B cell (primary cell): ENCODE measurements at regions not wholly inside any gene's neighbourhood (a gene's known extent, or its start where the extent isn't known, plus 50 kb on each side); places are given as distances from the start of the nearest gene placed in this dataset.

ENCODE experiments used
- ATAC-seq: fragments of 200-7000 bp; cut with Tn5 transposase; one replicate; pipeline ENCODE4 v1.10.0; 2021; ENCODE audit warnings: low read depth, mild to moderate bottlenecking, moderate number of reproducible peaks, moderate library complexity
- CTCF ChIA-PET: fragments of 350-600 bp; sonication (Branson Sonifier 250); formaldehyde crosslinking; loops from one replicate; lab custom pipeline; 2021; ENCODE audit warnings: antibody characterized with exemption, inconsistent platforms; lab: Charles Lee
- POLR2A ChIA-PET: fragments of 350-600 bp; sonication (Branson Sonifier 250); formaldehyde crosslinking; loops from one replicate; lab custom pipeline; 2021; ENCODE audit warnings: antibody characterized with exemption; lab: Charles Lee
- DNase-seq: peaks from one replicate; pipeline ENCODE4 v3.0.0; 2013
- H2AFZ ChIP-seq: 2 replicates; pipeline ENCODE4 v1.6.1; 2012; ENCODE audit warnings: mild to moderate bottlenecking, low read depth, low read length; ENCODE audit not compliant: insufficient read depth, poor library complexity, severe bottlenecking
- H3K27ac ChIP-seq, 2 donors: 1 replicate in 1 of 2; 2 replicates in 1 of 2; pipeline ENCODE4 v1.5.1; 2012 to 2013; ENCODE audit warnings: low read length in 2 of 2, mild to moderate bottlenecking in 2 of 2, moderate library complexity in 1 of 2
- H3K27me3 ChIP-seq, 4 experiments: fragments of 200-600 bp in 1 of 4; sonication (generic) in 1 of 4; replicated peaks in 1 of 4; 1 replicate in 2 of 4; 2 replicates in 2 of 4; pipeline versions ENCODE4 v1.6.1 to v1.7.0; 2013 to 2016; ENCODE audit warnings: low read length in 3 of 4, mild to moderate bottlenecking in 2 of 4, mixed read lengths in 1 of 4, moderate library complexity in 1 of 4; ENCODE audit not compliant: insufficient read depth in 4 of 4, control insufficient read depth in 3 of 4; ENCODE audit errors: control extremely low read depth in 1 of 4
- H3K36me3 ChIP-seq, 2 experiments: replicated peaks in 1 of 2; 1 replicate in 1 of 2; 2 replicates in 1 of 2; pipeline versions ENCODE4 v1.6.1 to v1.7.1; 2013; ENCODE audit warnings: low read length in 1 of 2; ENCODE audit not compliant: insufficient read depth in 2 of 2, control insufficient read depth in 1 of 2; ENCODE audit errors: control extremely low read depth in 1 of 2, extremely low read depth in 1 of 2
- H3K4me1 ChIP-seq, 2 donors: fragments of 200-600 bp in 1 of 2; sonication (generic) in 1 of 2; 1 replicate in 1 of 2; 2 replicates in 1 of 2; pipeline versions ENCODE4 v1.5.1 to v1.6.1; 2013 to 2017; ENCODE audit warnings: low read length in 2 of 2; ENCODE audit not compliant: control insufficient read depth in 2 of 2, insufficient read depth in 2 of 2
- H3K4me2 ChIP-seq: replicated peaks from 2 replicates; pipeline ENCODE3; 2012; ENCODE audit warnings: mild to moderate bottlenecking, low read depth, low read length; ENCODE audit not compliant: poor library complexity, severe bottlenecking
- H3K4me3 ChIP-seq, 5 experiments: fragments of 200-600 bp in 1 of 5; sonication (generic) in 1 of 5; 1 replicate in 3 of 5; 2 replicates in 2 of 5; pipeline versions ENCODE4 v1.5.1 to v1.7.0; 2011 to 2016; ENCODE audit warnings: low read length in 4 of 5, mild to moderate bottlenecking in 4 of 5, low read depth in 2 of 5, control low read depth in 1 of 5, moderate library complexity in 1 of 5; ENCODE audit not compliant: insufficient read depth in 1 of 5; ENCODE audit errors: control extremely low read depth in 1 of 5, extremely low read depth in 1 of 5
- H3K79me2 ChIP-seq: fragments of 200-600 bp; sonication (generic); one replicate; pipeline ENCODE4 v1.6.0; 2016; ENCODE audit warnings: low read length; ENCODE audit not compliant: control insufficient read depth, insufficient read depth
- H3K9ac ChIP-seq: fragments of 200-600 bp; sonication (generic); 2 replicates; pipeline ENCODE4 v1.6.1; 2017; ENCODE audit warnings: mild to moderate bottlenecking, low read length, moderate library complexity
- H3K9me3 ChIP-seq, 3 donors: one replicate each; pipeline versions ENCODE4 v1.6.1 to v1.7.1; 2013; ENCODE audit warnings: low read length in 2 of 3; ENCODE audit not compliant: control insufficient read depth in 2 of 3, insufficient read depth in 1 of 3; ENCODE audit errors: control extremely low read depth in 1 of 3
- H4K20me1 ChIP-seq: 2 replicates; pipeline ENCODE4 v1.6.0; 2012; ENCODE audit warnings: mild to moderate bottlenecking, low read length; ENCODE audit not compliant: insufficient read depth, control insufficient read depth, poor library complexity, severe bottlenecking
- H3K27ac Mint-ChIP-seq: one replicate; pipeline ENCODE4 v1.8.0; 2021; ENCODE audit warnings: mixed read lengths
- H3K27me3 Mint-ChIP-seq: one replicate; pipeline ENCODE4 v1.8.0; 2021; ENCODE audit warnings: mixed read lengths
- H3K4me1 Mint-ChIP-seq: one replicate; pipeline ENCODE4 v1.8.0; 2021; ENCODE audit warnings: mixed read lengths
- H3K4me3 Mint-ChIP-seq: one replicate; pipeline ENCODE4 v1.8.0; 2021; ENCODE audit warnings: mixed read lengths
- H3K9me3 Mint-ChIP-seq: one replicate; pipeline ENCODE4 v1.8.0; 2022; ENCODE audit warnings: mixed read lengths; ENCODE audit not compliant: insufficient read depth
- EZH2 ChIP-seq: IDR thresholded peaks from 2 replicates; pipeline ENCODE4 v1.6.1; 2012; ENCODE audit warnings: borderline replicate concordance, low read depth, mild to moderate bottlenecking, moderate library complexity, low read length; ENCODE audit not compliant: insufficient read depth, poor library complexity, severe bottlenecking
- WGBS: methylation state at CpG from one replicate; pipeline ENCODE4 v1.1.5; 2013; ENCODE audit warnings: missing lambda C conversion rate; ENCODE audit not compliant: insufficient coverage; 5-methylcytosine and 5-hydroxymethylcytosine counted together
- intact Hi-C: fragments of 100-400 bp; cut with micrococcal nuclease; formaldehyde crosslinking; loops from one replicate; pipeline ENCODE4 v1.10.0; 2022
- TF ChIP-seq, protein P1 (sequence below): fragments of 200-600 bp; IDR thresholded peaks from one replicate; pipeline ENCODE4 v1.8.0; 2022; ENCODE audit warnings: antibody characterized with exemption, mild to moderate bottlenecking

DNA sequence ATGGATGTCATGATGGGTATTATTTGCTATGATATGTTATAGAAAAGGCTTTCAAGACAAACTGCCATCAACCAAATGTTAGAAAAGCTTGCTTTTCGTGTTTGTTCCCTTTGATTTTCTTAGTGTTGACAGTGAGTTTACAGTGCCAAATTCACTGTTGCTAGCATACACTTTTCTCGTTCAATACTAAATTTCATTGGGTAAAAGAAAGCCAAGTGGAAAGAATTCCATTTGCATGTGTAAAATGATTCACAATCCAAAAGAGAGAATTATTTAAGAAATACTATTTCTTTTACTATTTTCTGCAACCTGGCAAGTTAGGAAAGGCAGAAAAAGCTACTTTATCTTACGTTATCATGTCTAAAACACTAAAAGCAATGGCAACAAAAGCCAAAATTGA, 301.4 kb downstream of the OTOL1 start:
- ChIA-PET CTCF (no interaction called here), POLR2A (no interaction called here)
- Mint-ChIP-seq H3K27ac (no peak overlapping the region), H3K27me3 (no peaks in the 10 kb centered on the region), H3K9me3 (no peaks in the 10 kb centered on the region), H3K4me1 (no peaks in the 10 kb centered on the region), H3K4me3 (no peak overlapping the region)
- ATAC-seq (no peak), DNase-seq (no peak)
- TF ChIP-seq, protein P1, sequence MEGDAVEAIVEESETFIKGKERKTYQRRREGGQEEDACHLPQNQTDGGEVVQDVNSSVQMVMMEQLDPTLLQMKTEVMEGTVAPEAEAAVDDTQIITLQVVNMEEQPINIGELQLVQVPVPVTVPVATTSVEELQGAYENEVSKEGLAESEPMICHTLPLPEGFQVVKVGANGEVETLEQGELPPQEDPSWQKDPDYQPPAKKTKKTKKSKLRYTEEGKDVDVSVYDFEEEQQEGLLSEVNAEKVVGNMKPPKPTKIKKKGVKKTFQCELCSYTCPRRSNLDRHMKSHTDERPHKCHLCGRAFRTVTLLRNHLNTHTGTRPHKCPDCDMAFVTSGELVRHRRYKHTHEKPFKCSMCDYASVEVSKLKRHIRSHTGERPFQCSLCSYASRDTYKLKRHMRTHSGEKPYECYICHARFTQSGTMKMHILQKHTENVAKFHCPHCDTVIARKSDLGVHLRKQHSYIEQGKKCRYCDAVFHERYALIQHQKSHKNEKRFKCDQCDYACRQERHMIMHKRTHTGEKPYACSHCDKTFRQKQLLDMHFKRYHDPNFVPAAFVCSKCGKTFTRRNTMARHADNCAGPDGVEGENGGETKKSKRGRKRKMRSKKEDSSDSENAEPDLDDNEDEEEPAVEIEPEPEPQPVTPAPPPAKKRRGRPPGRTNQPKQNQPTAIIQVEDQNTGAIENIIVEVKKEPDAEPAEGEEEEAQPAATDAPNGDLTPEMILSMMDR, result no peak
- TF ChIP-seq EZH2, result no peak
- H3K27me3 ChIP-seq, result no peaks in the 10 kb centered on the region
- no peaks in the 10 kb centered on the region for H4K20me1 ChIP-seq
- H3K36me3 ChIP-seq, result no peaks in the 10 kb centered on the region
- no peaks in the 10 kb centered on the region for H3K9me3 ChIP-seq
- H3K4me3 ChIP-seq, result no peak overlapping the region
- H3K79me2 ChIP-seq, result no peaks in the 10 kb centered on the region
- H3K4me2 ChIP-seq, result no peak overlapping the region
- H3K4me1 ChIP-seq, result no peaks in the 10 kb centered on the region
- WGBS, result no CpG with 5 or more reads among the region's 3 CpGs
- H3K9ac ChIP-seq, result no peak overlapping the region
- no peak overlapping the region for H3K27ac ChIP-seq
- H2AFZ ChIP-seq, result no peak overlapping the region
- intact Hi-C loops, result no loop called here

DNA sequence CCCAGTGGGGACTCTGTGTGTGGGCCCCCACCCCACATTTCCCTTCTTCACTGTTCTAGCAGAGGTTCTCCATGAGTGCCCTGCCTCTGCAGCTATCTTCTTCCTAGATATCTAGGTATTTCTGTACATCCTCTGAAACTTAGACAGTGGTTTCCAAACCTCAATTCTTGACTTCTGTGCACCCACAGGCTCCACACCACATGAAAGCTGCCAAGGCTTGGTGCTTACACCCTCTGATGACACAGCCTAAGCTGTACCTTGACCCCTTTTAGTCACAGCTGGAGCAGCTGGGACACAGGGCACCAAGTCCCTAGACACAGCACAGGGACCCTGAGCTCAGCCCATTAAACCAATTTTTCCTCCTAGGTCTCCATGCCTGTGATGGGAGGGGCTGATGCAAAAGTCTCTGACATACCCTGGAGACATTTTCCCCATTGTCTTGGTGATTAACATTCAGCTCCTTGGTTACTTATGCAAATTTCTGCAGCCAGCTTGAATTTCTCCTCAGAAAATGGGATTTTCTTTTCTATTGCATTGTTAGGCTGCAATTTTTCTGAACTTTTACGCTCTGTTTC, 304.5 kb downstream of the OTOL1 start:
- Histone ChIP-seq H3K9ac (no peak overlapping the region), H4K20me1 (no peaks in the 10 kb centered on the region), H3K4me3 (no peak overlapping the region), H3K79me2 (no peaks in the 10 kb centered on the region), H3K27me3 (no peaks in the 10 kb centered on the region), H3K36me3 (no peaks in the 10 kb centered on the region), H2AFZ (no peak overlapping the region), H3K9me3 (no peaks in the 10 kb centered on the region), H3K27ac (no peak overlapping the region), H3K4me2 (no peak overlapping the region), H3K4me1 (no peaks in the 10 kb centered on the region)
- TF ChIP-seq, protein P1, result no peak
- no peak for TF ChIP-seq EZH2
- intact Hi-C loops, result no loop called here
- H3K9me3 Mint-ChIP-seq, result peaks cover 3% of the 10 kb centered on the region
- DNase-seq (no peak), ATAC-seq (no peak)
- H3K27ac Mint-ChIP-seq, result no peak overlapping the region
- POLR2A ChIA-PET, result no interaction called here
- 55% methylated on average over 1 of the region's 1 CpG for WGBS
- CTCF ChIA-PET, result no interaction called here
- H3K27me3 Mint-ChIP-seq, result no peaks in the 10 kb centered on the region
- no peaks in the 10 kb centered on the region for H3K4me1 Mint-ChIP-seq
- H3K4me3 Mint-ChIP-seq, result no peak overlapping the region
